ENCODE measurements at regions not wholly inside any gene's neighbourhood (a gene's known extent, or its start where the extent isn't known, plus 50 kb on each side); places are given as distances from the start of the nearest gene placed in this dataset.

DNA sequence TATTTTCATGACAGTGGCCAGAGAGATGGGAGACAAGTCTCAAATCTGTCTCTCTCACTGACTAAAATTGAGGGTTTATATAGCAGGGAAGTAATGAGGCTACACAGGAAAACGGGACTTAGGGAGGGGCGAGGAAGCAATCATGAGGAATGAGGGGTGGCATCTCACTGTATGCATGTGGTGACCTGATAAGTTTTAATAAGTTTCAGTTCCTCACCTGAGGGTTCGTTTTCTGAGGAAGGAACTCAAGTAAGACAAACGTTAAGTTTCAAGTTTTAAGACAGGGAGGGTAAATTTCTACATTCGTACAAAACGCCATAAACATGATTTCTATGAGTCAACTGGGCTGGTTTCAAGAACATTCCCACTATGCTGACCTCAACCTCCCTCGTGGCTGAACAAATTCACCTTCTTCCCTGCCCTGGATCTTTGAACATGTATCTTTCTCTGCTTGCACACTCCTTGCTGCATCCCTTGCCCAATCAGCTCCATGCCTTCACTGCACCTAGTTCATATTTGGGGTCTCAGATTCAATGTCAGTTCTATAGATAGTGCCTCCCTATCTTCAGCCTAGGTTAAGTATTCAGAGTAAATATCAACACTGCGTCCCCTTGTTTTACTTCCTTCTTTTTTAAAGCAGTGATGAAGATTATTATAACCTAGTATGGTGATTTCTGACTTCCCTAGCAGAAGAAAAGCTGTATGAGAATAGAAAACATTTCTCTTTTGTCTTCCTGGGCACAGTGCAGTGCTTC lies 53.3 kb upstream of the CNTNAP5 start:
- intact Hi-C loops (cut with DNase I): no loop called here
- ATAC-seq: no peak
- no peak for DNase-seq (ENCODE audit: missing footprints)
